SK-N-SH treated with all-trans-retinoic acid at 6 μM for 48 hours (cell line): ENCODE measurements at regions not wholly inside any gene's neighbourhood (a gene's known extent, or its start where the extent isn't known, plus 50 kb on each side); places are given as distances from the start of the nearest gene placed in this dataset.
"Not testable (repeated sequence)": the region's sequence is repeated elsewhere in the genome, so short reads cannot be mapped to it uniquely, and the experiment has no call there.

Experiments
- ATAC-seq: fragments of 200-7000 bp; cut with Tn5 transposase; 3 replicates; pipeline ENCODE4 v1.9.1; 2020; ENCODE audit warnings: mild to moderate bottlenecking, moderate library complexity
- ARNTL ChIP-seq: fragments of 450-650 bp; formaldehyde crosslinking; IDR thresholded peaks from 2 replicates; pipeline ENCODE4 v1.5.0; 2020; ENCODE audit warnings: low read depth, mild to moderate bottlenecking, moderate library complexity, borderline replicate concordance
- BACH2 ChIP-seq: fragments of 250-450 bp; sonication (Bioruptor Pico); IDR thresholded peaks from 2 replicates; pipeline ENCODE4 v1.9.0; 2021; ENCODE audit warnings: mild to moderate bottlenecking, borderline replicate concordance
- CSDC2 ChIP-seq: fragments of 250-450 bp; sonication (Bioruptor Pico); IDR thresholded peaks from 2 replicates; pipeline ENCODE4 v1.5.0; 2020; ENCODE audit warnings: mild to moderate bottlenecking, moderate library complexity
- ESRRG ChIP-seq: fragments of 250-450 bp; sonication (Bioruptor Pico); IDR thresholded peaks from 2 replicates; pipeline ENCODE4 v1.6.1; 2021; ENCODE audit warnings: mild to moderate bottlenecking
- GLIS3 ChIP-seq: fragments of 250-450 bp; sonication (Bioruptor Pico); IDR thresholded peaks from 2 replicates; pipeline ENCODE4 v1.5.0; 2020; ENCODE audit warnings: mild to moderate bottlenecking, moderate library complexity
- ISL1 ChIP-seq: fragments of 250-450 bp; sonication (Bioruptor Pico); IDR thresholded peaks from 2 replicates; pipeline ENCODE4 v2.1.2; 2022; ENCODE audit warnings: mild to moderate bottlenecking, moderate library complexity
- OSR1 ChIP-seq: fragments of 250-450 bp; sonication (Bioruptor Pico); IDR thresholded peaks from 2 replicates; pipeline ENCODE4 v1.8.0; 2022; ENCODE audit warnings: moderate library complexity, mild to moderate bottlenecking, inconsistent platforms
- PPARA ChIP-seq: fragments of 250-450 bp; sonication (Bioruptor Pico); IDR thresholded peaks from 2 replicates; pipeline ENCODE4 v1.5.0; 2020; ENCODE audit warnings: mild to moderate bottlenecking, borderline replicate concordance
- RARB ChIP-seq: fragments of 250-450 bp; sonication (Bioruptor Pico); IDR thresholded peaks from 2 replicates; pipeline ENCODE4 v1.8.0; 2021; ENCODE audit warnings: mild to moderate bottlenecking, moderate library complexity
- TOX ChIP-seq: fragments of 250-450 bp; sonication (Bioruptor Pico); IDR thresholded peaks from 2 replicates; pipeline ENCODE4 v1.8.0; 2021; ENCODE audit warnings: mild to moderate bottlenecking, moderate library complexity, borderline replicate concordance
- ZC3H10 ChIP-seq: fragments of 250-450 bp; sonication (Bioruptor Pico); IDR thresholded peaks from 2 replicates; pipeline ENCODE4 v1.5.1; 2021; ENCODE audit warnings: mild to moderate bottlenecking, moderate library complexity
- ZFP3 ChIP-seq: fragments of 250-450 bp; sonication (Bioruptor Pico); IDR thresholded peaks from 2 replicates; pipeline ENCODE4 v1.5.0; 2020; ENCODE audit warnings: mild to moderate bottlenecking, moderate library complexity
- ZFP30 ChIP-seq: fragments of 450-650 bp; formaldehyde crosslinking; IDR thresholded peaks from 2 replicates; pipeline ENCODE4 v1.5.0; 2022; ENCODE audit warnings: mild to moderate bottlenecking, moderate library complexity
- ZNF70 ChIP-seq: fragments of 450-650 bp; formaldehyde crosslinking; IDR thresholded peaks from 2 replicates; pipeline ENCODE4 v1.5.0; 2020; ENCODE audit warnings: mild to moderate bottlenecking, moderate library complexity
- ZNF8 ChIP-seq: fragments of 450-650 bp; formaldehyde crosslinking; IDR thresholded peaks from 2 replicates; pipeline ENCODE4 v1.5.0; 2020; ENCODE audit warnings: mild to moderate bottlenecking, moderate library complexity
- TF ChIP-seq, protein P1 (sequence below): fragments of 250-450 bp; sonication (Bioruptor Pico); IDR thresholded peaks from 2 replicates; pipeline ENCODE4 v1.8.0; 2020; ENCODE audit warnings: mild to moderate bottlenecking, moderate library complexity, borderline replicate concordance
- TF ChIP-seq, protein P2 (sequence below): fragments of 250-450 bp; sonication (Bioruptor Pico); IDR thresholded peaks from 2 replicates; pipeline ENCODE4 v1.5.0; 2020; ENCODE audit warnings: mild to moderate bottlenecking, moderate library complexity
- TF ChIP-seq, protein P3 (sequence below): fragments of 250-450 bp; sonication (Bioruptor Pico); IDR thresholded peaks from 2 replicates; pipeline ENCODE4 v1.5.1; 2021; ENCODE audit warnings: mild to moderate bottlenecking, moderate library complexity
- TF ChIP-seq, protein P4 (sequence below): fragments of 250-450 bp; sonication (Bioruptor Pico); IDR thresholded peaks from 2 replicates; pipeline ENCODE4 v1.5.1; 2020; ENCODE audit warnings: low read depth, mild to moderate bottlenecking, moderate library complexity

DNA sequence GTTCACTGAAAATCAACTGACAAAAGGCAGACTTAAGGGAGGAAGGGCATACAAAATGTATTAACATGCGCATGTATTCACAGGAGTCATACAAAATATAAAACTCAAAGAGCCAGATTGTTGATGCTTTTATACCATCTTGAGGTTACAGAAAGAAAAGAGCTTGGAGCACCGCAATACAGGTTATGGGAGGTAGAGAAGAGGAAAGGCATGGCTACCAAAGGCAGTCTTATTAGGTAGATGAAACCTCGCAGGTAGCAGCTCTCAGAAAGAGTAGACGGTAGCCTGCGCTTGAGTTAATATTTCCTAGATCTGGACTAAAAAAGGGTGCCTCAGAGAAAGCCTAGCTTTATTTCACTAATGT lies 69.0 kb upstream of the DHRS4 start:
- TF ChIP-seq ZNF70 (CRISPR knock-in tag) (no peak), ZFP3 (no peak), ARNTL (CRISPR knock-in tag) (no peak), PPARA (no peak), ZC3H10 (CRISPR knock-in tag) (no peak), ESRRG (no peak), ISL1 (no peak), ZNF8 (CRISPR knock-in tag) (no peak), TOX (CRISPR knock-in tag) (no peak), OSR1 (CRISPR knock-in tag) (no peak), CSDC2 (CRISPR knock-in tag) (no peak), BACH2 (CRISPR knock-in tag) (no peak), RARB (CRISPR knock-in tag) (no peak), GLIS3 (no peak)
- TF ChIP-seq, protein P1, sequence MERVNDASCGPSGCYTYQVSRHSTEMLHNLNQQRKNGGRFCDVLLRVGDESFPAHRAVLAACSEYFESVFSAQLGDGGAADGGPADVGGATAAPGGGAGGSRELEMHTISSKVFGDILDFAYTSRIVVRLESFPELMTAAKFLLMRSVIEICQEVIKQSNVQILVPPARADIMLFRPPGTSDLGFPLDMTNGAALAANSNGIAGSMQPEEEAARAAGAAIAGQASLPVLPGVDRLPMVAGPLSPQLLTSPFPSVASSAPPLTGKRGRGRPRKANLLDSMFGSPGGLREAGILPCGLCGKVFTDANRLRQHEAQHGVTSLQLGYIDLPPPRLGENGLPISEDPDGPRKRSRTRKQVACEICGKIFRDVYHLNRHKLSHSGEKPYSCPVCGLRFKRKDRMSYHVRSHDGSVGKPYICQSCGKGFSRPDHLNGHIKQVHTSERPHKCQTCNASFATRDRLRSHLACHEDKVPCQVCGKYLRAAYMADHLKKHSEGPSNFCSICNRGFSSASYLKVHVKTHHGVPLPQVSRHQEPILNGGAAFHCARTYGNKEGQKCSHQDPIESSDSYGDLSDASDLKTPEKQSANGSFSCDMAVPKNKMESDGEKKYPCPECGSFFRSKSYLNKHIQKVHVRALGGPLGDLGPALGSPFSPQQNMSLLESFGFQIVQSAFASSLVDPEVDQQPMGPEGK (CRISPR knock-in tag) = no peak
- TF ChIP-seq, protein P2, sequence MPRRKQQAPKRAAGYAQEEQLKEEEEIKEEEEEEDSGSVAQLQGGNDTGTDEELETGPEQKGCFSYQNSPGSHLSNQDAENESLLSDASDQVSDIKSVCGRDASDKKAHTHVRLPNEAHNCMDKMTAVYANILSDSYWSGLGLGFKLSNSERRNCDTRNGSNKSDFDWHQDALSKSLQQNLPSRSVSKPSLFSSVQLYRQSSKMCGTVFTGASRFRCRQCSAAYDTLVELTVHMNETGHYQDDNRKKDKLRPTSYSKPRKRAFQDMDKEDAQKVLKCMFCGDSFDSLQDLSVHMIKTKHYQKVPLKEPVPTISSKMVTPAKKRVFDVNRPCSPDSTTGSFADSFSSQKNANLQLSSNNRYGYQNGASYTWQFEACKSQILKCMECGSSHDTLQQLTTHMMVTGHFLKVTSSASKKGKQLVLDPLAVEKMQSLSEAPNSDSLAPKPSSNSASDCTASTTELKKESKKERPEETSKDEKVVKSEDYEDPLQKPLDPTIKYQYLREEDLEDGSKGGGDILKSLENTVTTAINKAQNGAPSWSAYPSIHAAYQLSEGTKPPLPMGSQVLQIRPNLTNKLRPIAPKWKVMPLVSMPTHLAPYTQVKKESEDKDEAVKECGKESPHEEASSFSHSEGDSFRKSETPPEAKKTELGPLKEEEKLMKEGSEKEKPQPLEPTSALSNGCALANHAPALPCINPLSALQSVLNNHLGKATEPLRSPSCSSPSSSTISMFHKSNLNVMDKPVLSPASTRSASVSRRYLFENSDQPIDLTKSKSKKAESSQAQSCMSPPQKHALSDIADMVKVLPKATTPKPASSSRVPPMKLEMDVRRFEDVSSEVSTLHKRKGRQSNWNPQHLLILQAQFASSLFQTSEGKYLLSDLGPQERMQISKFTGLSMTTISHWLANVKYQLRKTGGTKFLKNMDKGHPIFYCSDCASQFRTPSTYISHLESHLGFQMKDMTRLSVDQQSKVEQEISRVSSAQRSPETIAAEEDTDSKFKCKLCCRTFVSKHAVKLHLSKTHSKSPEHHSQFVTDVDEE (CRISPR knock-in tag) = no peak
- TF ChIP-seq, protein P3, sequence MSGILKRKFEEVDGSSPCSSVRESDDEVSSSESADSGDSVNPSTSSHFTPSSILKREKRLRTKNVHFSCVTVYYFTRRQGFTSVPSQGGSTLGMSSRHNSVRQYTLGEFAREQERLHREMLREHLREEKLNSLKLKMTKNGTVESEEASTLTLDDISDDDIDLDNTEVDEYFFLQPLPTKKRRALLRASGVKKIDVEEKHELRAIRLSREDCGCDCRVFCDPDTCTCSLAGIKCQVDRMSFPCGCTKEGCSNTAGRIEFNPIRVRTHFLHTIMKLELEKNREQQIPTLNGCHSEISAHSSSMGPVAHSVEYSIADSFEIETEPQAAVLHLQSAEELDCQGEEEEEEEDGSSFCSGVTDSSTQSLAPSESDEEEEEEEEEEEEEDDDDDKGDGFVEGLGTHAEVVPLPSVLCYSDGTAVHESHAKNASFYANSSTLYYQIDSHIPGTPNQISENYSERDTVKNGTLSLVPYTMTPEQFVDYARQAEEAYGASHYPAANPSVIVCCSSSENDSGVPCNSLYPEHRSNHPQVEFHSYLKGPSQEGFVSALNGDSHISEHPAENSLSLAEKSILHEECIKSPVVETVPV (CRISPR knock-in tag) = no peak
- TF ChIP-seq, protein P4, sequence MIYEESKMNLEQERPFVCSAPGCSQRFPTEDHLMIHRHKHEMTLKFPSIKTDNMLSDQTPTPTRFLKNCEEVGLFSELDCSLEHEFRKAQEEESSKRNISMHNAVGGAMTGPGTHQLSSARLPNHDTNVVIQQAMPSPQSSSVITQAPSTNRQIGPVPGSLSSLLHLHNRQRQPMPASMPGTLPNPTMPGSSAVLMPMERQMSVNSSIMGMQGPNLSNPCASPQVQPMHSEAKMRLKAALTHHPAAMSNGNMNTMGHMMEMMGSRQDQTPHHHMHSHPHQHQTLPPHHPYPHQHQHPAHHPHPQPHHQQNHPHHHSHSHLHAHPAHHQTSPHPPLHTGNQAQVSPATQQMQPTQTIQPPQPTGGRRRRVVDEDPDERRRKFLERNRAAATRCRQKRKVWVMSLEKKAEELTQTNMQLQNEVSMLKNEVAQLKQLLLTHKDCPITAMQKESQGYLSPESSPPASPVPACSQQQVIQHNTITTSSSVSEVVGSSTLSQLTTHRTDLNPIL (CRISPR knock-in tag) = no peak
- ATAC-seq = no peak

DNA sequence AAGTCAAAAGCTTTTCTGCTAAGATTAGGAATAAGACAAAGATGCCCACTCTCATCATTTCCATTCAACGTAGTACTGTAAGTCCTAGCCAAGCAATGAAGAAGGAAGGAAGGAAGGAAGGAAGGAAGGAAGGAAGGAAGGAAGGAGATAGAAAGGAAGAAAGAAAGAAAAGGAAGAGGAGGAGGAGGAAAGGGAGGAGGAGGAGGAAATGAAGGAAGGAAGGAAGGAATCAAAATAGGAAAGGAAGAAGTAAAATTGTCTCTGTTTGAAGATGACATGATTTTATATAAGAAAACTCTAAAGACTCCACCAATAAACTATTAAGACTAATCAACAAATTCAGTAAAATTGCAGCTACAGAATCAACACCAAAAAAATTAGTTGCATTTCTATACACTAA lies 66.0 kb upstream of the DHRS4 start:
- TF ChIP-seq, protein P4 (CRISPR knock-in tag) = no peak
- TF ChIP-seq ESRRG = no peak
- TF ChIP-seq PPARA = no peak
- TF ChIP-seq, protein P1 (CRISPR knock-in tag) = no peak
- no peak for TF ChIP-seq ZFP30 (CRISPR knock-in tag)
- TF ChIP-seq, all 23 proteins: peak for 0
- no peak for ATAC-seq

- ATAC-seq = not testable (repeated sequence)
Measured at GRCh38 chr14:23891717-23892116, 61.9 kb upstream of the DHRS4 start.

GRCh38 chr14:23892289-23892688 lies 61.3 kb upstream of the DHRS4 start:
- not testable (repeated sequence) for ATAC-seq
